HG03108 (cell line): ENCODE measurements at regions not wholly inside any gene's neighbourhood (a gene's known extent, or its start where the extent isn't known, plus 50 kb on each side); places are given as distances from the start of the nearest gene placed in this dataset.

Experiments
- ATAC-seq: cut with Tn5 transposase; IDR thresholded peaks from one replicate; pipeline ENCODE4 v1.9.1; 2021; ENCODE audit warnings: moderate library complexity; ENCODE audit not compliant: unreplicated experiment

GRCh38 chr11:23022854-23023253, 162.6 kb upstream of the CCDC179 start:
- ATAC-seq, result no peak

GRCh38 chr11:23023319-23023718, 163.0 kb upstream of the CCDC179 start:
- ATAC-seq, result no peak

GRCh38 chr11:23041001-23041503, 180.8 kb upstream of the CCDC179 start:
- ATAC-seq, result no peak

- ATAC-seq, result no peak
Measured at GRCh38 chr11:23058656-23059055, 198.4 kb upstream of the CCDC179 start.

- ATAC-seq, result no peak
Measured at GRCh38 chr11:23063276-23063675, 203.0 kb upstream of the CCDC179 start.

- ATAC-seq, result peak; percentile 94
Measured at GRCh38 chr11:23078289-23078971, 218.2 kb upstream of the CCDC179 start.

- peak; percentile 73 for ATAC-seq
Measured at GRCh38 chr11:23079382-23079813, 219.1 kb upstream of the CCDC179 start.

GRCh38 chr11:23087407-23087806, 227.1 kb upstream of the CCDC179 start:
- ATAC-seq, result no peak

GRCh38 chr11:23090659-23091058, 230.4 kb upstream of the CCDC179 start:
- no peak for ATAC-seq

- ATAC-seq, result no peak
Measured at GRCh38 chr11:23095650-23096189, 235.4 kb upstream of the CCDC179 start.

- ATAC-seq, result peak; percentile 61
Measured at GRCh38 chr11:23097891-23098290, 237.6 kb upstream of the CCDC179 start.

GRCh38 chr11:23099256-23099655, 239.0 kb upstream of the CCDC179 start:
- no peak for ATAC-seq

GRCh38 chr11:23100726-23101125, 240.5 kb upstream of the CCDC179 start:
- no peak for ATAC-seq

GRCh38 chr11:23103416-23103815, 243.1 kb upstream of the CCDC179 start:
- ATAC-seq, result no peak

GRCh38 chr11:23111527-23111926, 251.3 kb upstream of the CCDC179 start:
- ATAC-seq, result no peak

GRCh38 chr11:23112390-23112789, 252.1 kb upstream of the CCDC179 start:
- ATAC-seq, result no peak

- peak; percentile 55 for ATAC-seq
Measured at GRCh38 chr11:23112987-23113886, 253.0 kb upstream of the CCDC179 start.

- no peak for ATAC-seq
Measured at GRCh38 chr11:23113887-23114216, 253.6 kb upstream of the CCDC179 start.

- no peak for ATAC-seq
Measured at GRCh38 chr11:23123753-23124152, 263.5 kb upstream of the CCDC179 start.

GRCh38 chr11:23124249-23124648, 264.0 kb upstream of the CCDC179 start:
- no peak for ATAC-seq

- ATAC-seq, result no peak
Measured at GRCh38 chr11:23124996-23125395, 264.7 kb upstream of the CCDC179 start.

- ATAC-seq, result no peak
Measured at GRCh38 chr11:23127706-23128105, 267.4 kb upstream of the CCDC179 start.
